Omental fat pad (tissue), 3 donors: ENCODE measurements at regions not wholly inside any gene's neighbourhood (a gene's known extent, or its start where the extent isn't known, plus 50 kb on each side); places are given as distances from the start of the nearest gene placed in this dataset.

Experiments used
- ATAC-seq: fragments of 150-250 bp; one replicate; pipeline ENCODE4 v1.9.1; 2016; ENCODE audit warnings: mild to moderate bottlenecking, moderate library complexity; ENCODE audit not compliant: low FRiP score
- DNase-seq: peaks from one replicate; pipeline ENCODE4 v3.0.0-alpha.2; 2019; ENCODE audit warnings: low spot score
- CTCF ChIP-seq, 3 donors: fragments of 450-650 bp; IDR thresholded peaks; one replicate each; pipeline ENCODE4 v1.5.1; 2016 to 2017; ENCODE audit warnings: antibody characterized with exemption in 3 of 3, mild to moderate bottlenecking in 3 of 3, moderate library complexity in 2 of 3

GRCh38 chr9:13963005-13963653 lies 350.8 kb downstream of the NFIB start:
- no peak for TF ChIP-seq CTCF (IDR thresholded peaks at IDR 0.05)
- DNase-seq = no peak
- peak; percentile 32 for ATAC-seq

GRCh38 chr9:13962006-13962405 lies 351.9 kb downstream of the NFIB start:
- DNase-seq (no peak), ATAC-seq (no peak)
- no peak for TF ChIP-seq CTCF (IDR thresholded peaks at IDR 0.05)

- no peak for DNase-seq
- no peak for TF ChIP-seq CTCF (IDR thresholded peaks at IDR 0.05)
- no peak for ATAC-seq
Measured at GRCh38 chr9:13960011-13960765, 353.8 kb downstream of the NFIB start.

GRCh38 chr9:13958672-13959071 lies 355.3 kb downstream of the NFIB start:
- ATAC-seq = no peak
- no peak for DNase-seq
- no peak for TF ChIP-seq CTCF (IDR thresholded peaks at IDR 0.05)

- no peak for TF ChIP-seq CTCF (IDR thresholded peaks at IDR 0.05)
- ATAC-seq (no peak), DNase-seq (no peak)
Measured at GRCh38 chr9:13957089-13957488, 356.9 kb downstream of the NFIB start.

GRCh38 chr9:13956107-13956506 lies 357.8 kb downstream of the NFIB start:
- DNase-seq = no peak
- ATAC-seq = no peak
- no peak for TF ChIP-seq CTCF (IDR thresholded peaks at IDR 0.05)

GRCh38 chr9:13952906-13953305 lies 361.0 kb downstream of the NFIB start:
- no peak for TF ChIP-seq CTCF (IDR thresholded peaks at IDR 0.05)
- ATAC-seq = no peak
- no peak for DNase-seq
